ENCODE measurements at regions not wholly inside any gene's neighbourhood (a gene's known extent, or its start where the extent isn't known, plus 50 kb on each side); places are given as distances from the start of the nearest gene placed in this dataset.

GRCh38 chr7:68717176-68717575 is 881.1 kb upstream of the AUTS2 start:
- TF ChIP-seq CTCF (conservative IDR thresholded peaks at IDR 0.05; ENCODE audit: low read depth in 2 of 2): no peak
- no peak for TF ChIP-seq REST (IDR thresholded peaks at IDR 0.05; ENCODE audit: unreplicated experiment)
- no peak for TF ChIP-seq POLR2AphosphoS5 (IDR thresholded peaks at IDR 0.05; ENCODE audit: low read depth)
- TF ChIP-seq EZH2 (IDR thresholded peaks at IDR 0.05; ENCODE audit: low read depth, unreplicated experiment): no peak
- TF ChIP-seq NANOG (IDR thresholded peaks at IDR 0.05; ENCODE audit: borderline replicate concordance): no peak
- no peak for TF ChIP-seq ETS1 (IDR thresholded peaks at IDR 0.05)
- no peak for TF ChIP-seq EZH2phosphoT487 (IDR thresholded peaks at IDR 0.05; ENCODE audit: unreplicated experiment)
- TF ChIP-seq ZNF114 (CRISPR knock-in tag; IDR thresholded peaks at IDR 0.05): no peak
- no peak for TF ChIP-seq CREB1 (CRISPR knock-in tag; IDR thresholded peaks at IDR 0.05; ENCODE audit: low read depth)
- TF ChIP-seq ZNF462 (CRISPR knock-in tag; IDR thresholded peaks at IDR 0.05): no peak
